ENCODE measurements at regions not wholly inside any gene's neighbourhood (a gene's known extent, or its start where the extent isn't known, plus 50 kb on each side); places are given as distances from the start of the nearest gene placed in this dataset.

DNA sequence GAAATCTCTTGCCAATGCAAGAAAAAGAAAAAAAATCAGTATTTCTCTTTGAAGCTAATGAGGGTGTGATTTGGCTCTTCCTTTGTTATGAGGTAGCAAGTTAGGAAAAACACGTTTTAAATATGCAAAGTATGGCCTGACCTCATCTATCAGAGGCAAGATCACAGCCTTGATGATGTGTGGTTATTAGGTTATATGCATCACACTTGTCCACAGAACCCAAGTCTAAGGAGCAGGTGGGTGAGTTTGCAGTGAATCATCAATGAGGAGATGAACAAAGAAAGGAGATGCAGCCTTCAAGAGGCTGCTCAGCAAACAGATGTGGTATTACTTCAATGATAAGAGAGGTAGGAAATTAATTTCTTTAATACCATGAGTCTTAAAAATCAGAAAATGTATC is 594.8 kb upstream of the CDH5 start:
- intact Hi-C loops (cut with micrococcal nuclease; ENCODE audit: unreplicated experiment) (no loop called here), in situ Hi-C loops (cut with HindIII; ENCODE audit: extremely low pct_ligation_motif_present, low pct_unique_long_range_greater_than_20kb) (no loop called here)
- H3K4me3 ChIP-seq (replicated peaks in 1 of 3; ENCODE audit: insufficient read depth in 1 of 3, low read depth in 2 of 3, low read length in 3 of 3) = no peak overlapping the region
- 0 out of 2 replicates have a peak, but pooled peaks cover 6% of the 10 kb centered on the region for H3K4me1 ChIP-seq (ENCODE audit: insufficient read depth, low read length)
- H4K20me1 ChIP-seq (ENCODE audit: insufficient read depth, low read length) = no peaks in the 10 kb centered on the region
- H3K27me3 ChIP-seq (ENCODE audit: control insufficient read depth in 1 of 2, insufficient read depth in 2 of 2, low read length in 2 of 2) = no peaks in the 10 kb centered on the region
- WGBS (ENCODE audit: low lambda C conversion rate) = 5% methylated on average over 1 of the region's 1 CpG
- no peak for ATAC-seq
- ChIA-PET CTCF (ENCODE audit: low intra/inter-chr PET ratio, low total read pairs) (no interaction called here), POLR2A (no interaction called here)
- no peak overlapping the region for H2AFZ ChIP-seq (ENCODE audit: low read length)
- FAIRE-seq = no peak
- no TSS peak for BruUV-seq (replicated peaks)
- H3K27ac ChIP-seq (ENCODE audit: extremely low read length, insufficient read depth, low read length) = no peak overlapping the region
- DNase-seq (ENCODE audit: low spot score) = no peak
- H3K36me3 ChIP-seq (replicated peaks in 1 of 2; ENCODE audit: control insufficient read depth in 1 of 2, insufficient read depth in 2 of 2, low read length in 2 of 2) = no peaks in the 10 kb centered on the region
- peaks cover 33% of the 10 kb centered on the region for H3K9me3 ChIP-seq (ENCODE audit: low read length)
- no peak overlapping the region for H3K4me2 ChIP-seq (ENCODE audit: low read depth, low read length)
- H3K79me2 ChIP-seq (ENCODE audit: insufficient read depth, low read length) = no peaks in the 10 kb centered on the region
- TF ChIP-seq FOXK1 (CRISPR knock-in tag; IDR thresholded peaks at IDR 0.05; ENCODE audit: borderline replicate concordance, low read depth) (no peak), MIER2 (CRISPR knock-in tag; IDR thresholded peaks at IDR 0.05) (no peak), FOXM1 (CRISPR knock-in tag; IDR thresholded peaks at IDR 0.05) (no peak), ZNF33A (CRISPR knock-in tag; IDR thresholded peaks at IDR 0.05; ENCODE audit: borderline replicate concordance) (no peak), ZNF703 (CRISPR knock-in tag; IDR thresholded peaks at IDR 0.05; ENCODE audit: borderline replicate concordance) (no peak), ZMYM3 (CRISPR knock-in tag; IDR thresholded peaks at IDR 0.05) (no peak), AGO1 (IDR thresholded peaks at IDR 0.05; ENCODE audit: low read depth, low read length, poor library complexity, severe bottlenecking) (no peak), ZNF510 (CRISPR knock-in tag; IDR thresholded peaks at IDR 0.05; ENCODE audit: low read depth) (no peak), EED (CRISPR knock-in tag; IDR thresholded peaks at IDR 0.05) (no peak)
- TF ChIP-seq, protein P1, sequence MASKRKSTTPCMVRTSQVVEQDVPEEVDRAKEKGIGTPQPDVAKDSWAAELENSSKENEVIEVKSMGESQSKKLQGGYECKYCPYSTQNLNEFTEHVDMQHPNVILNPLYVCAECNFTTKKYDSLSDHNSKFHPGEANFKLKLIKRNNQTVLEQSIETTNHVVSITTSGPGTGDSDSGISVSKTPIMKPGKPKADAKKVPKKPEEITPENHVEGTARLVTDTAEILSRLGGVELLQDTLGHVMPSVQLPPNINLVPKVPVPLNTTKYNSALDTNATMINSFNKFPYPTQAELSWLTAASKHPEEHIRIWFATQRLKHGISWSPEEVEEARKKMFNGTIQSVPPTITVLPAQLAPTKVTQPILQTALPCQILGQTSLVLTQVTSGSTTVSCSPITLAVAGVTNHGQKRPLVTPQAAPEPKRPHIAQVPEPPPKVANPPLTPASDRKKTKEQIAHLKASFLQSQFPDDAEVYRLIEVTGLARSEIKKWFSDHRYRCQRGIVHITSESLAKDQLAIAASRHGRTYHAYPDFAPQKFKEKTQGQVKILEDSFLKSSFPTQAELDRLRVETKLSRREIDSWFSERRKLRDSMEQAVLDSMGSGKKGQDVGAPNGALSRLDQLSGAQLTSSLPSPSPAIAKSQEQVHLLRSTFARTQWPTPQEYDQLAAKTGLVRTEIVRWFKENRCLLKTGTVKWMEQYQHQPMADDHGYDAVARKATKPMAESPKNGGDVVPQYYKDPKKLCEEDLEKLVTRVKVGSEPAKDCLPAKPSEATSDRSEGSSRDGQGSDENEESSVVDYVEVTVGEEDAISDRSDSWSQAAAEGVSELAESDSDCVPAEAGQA (IDR thresholded peaks at IDR 0.05; ENCODE audit: low read depth) = no peak
- TF ChIP-seq, protein P1 (CRISPR knock-in tag; IDR thresholded peaks at IDR 0.05; ENCODE audit: borderline replicate concordance) = no peak
- TF ChIP-seq, protein P2, sequence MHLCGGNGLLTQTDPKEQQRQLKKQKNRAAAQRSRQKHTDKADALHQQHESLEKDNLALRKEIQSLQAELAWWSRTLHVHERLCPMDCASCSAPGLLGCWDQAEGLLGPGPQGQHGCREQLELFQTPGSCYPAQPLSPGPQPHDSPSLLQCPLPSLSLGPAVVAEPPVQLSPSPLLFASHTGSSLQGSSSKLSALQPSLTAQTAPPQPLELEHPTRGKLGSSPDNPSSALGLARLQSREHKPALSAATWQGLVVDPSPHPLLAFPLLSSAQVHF (CRISPR knock-in tag; IDR thresholded peaks at IDR 0.05) = no peak
- TF ChIP-seq, protein P3, sequence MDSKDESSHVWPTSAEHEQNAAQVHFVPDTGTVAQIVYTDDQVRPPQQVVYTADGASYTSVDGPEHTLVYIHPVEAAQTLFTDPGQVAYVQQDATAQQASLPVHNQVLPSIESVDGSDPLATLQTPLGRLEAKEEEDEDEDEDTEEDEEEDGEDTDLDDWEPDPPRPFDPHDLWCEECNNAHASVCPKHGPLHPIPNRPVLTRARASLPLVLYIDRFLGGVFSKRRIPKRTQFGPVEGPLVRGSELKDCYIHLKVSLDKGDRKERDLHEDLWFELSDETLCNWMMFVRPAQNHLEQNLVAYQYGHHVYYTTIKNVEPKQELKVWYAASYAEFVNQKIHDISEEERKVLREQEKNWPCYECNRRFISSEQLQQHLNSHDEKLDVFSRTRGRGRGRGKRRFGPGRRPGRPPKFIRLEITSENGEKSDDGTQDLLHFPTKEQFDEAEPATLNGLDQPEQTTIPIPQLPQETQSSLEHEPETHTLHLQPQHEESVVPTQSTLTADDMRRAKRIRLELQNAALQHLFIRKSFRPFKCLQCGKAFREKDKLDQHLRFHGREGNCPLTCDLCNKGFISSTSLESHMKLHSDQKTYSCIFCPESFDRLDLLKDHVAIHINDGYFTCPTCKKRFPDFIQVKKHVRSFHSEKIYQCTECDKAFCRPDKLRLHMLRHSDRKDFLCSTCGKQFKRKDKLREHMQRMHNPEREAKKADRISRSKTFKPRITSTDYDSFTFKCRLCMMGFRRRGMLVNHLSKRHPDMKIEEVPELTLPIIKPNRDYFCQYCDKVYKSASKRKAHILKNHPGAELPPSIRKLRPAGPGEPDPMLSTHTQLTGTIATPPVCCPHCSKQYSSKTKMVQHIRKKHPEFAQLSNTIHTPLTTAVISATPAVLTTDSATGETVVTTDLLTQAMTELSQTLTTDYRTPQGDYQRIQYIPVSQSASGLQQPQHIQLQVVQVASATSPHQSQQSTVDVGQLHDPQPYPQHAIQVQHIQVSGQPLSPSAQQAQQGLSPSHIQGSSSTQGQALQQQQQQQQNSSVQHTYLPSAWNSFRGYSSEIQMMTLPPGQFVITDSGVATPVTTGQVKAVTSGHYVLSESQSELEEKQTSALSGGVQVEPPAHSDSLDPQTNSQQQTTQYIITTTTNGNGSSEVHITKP (CRISPR knock-in tag; IDR thresholded peaks at IDR 0.05; ENCODE audit: low read depth) = no peak
- no peak overlapping the region for H3K9ac ChIP-seq (ENCODE audit: insufficient read depth, low read depth, low read length)
